ENCODE measurements at regions not wholly inside any gene's neighbourhood (a gene's known extent, or its start where the extent isn't known, plus 50 kb on each side); places are given as distances from the start of the nearest gene placed in this dataset.

- H3K27me3 Mint-ChIP-seq (ENCODE audit: low read depth) = no peaks in the 10 kb centered on the region
- no peaks in the 10 kb centered on the region for H3K4me1 Mint-ChIP-seq
- peaks cover 17% of the 10 kb centered on the region for H3K9me3 Mint-ChIP-seq
- no peak overlapping the region for H3K4me3 Mint-ChIP-seq
- H3K27ac Mint-ChIP-seq = no peak overlapping the region
- no peak for DNase-seq (ENCODE audit: low spot score in 2 of 2, unreplicated experiment in 2 of 2)
- H3K36me3 Mint-ChIP-seq = no peaks in the 10 kb centered on the region
- TF ChIP-seq CTCF (IDR thresholded peaks at IDR 0.05; ENCODE audit: unreplicated experiment) = no peak
Observed at GRCh38 chr9:16925426-16925825, 55.0 kb upstream of the BNC2 start.

GRCh38 chr9:16924311-16924915 lies 53.9 kb upstream of the BNC2 start:
- H3K27ac Mint-ChIP-seq = no peak overlapping the region
- H3K4me1 Mint-ChIP-seq = no peaks in the 10 kb centered on the region
- H3K27me3 Mint-ChIP-seq (ENCODE audit: low read depth) = no peaks in the 10 kb centered on the region
- H3K9me3 Mint-ChIP-seq = peaks cover 21% of the 10 kb centered on the region
- no peak for DNase-seq (ENCODE audit: low spot score in 2 of 2, unreplicated experiment in 2 of 2)
- no peak overlapping the region for H3K4me3 Mint-ChIP-seq
- no peak for TF ChIP-seq CTCF (IDR thresholded peaks at IDR 0.05; ENCODE audit: unreplicated experiment)
- H3K36me3 Mint-ChIP-seq = no peaks in the 10 kb centered on the region

- Mint-ChIP-seq H3K4me3 (no peak overlapping the region), H3K9me3 (peaks cover 23% of the 10 kb centered on the region), H3K27ac (no peak overlapping the region), H3K27me3 (ENCODE audit: low read depth) (no peaks in the 10 kb centered on the region), H3K4me1 (no peaks in the 10 kb centered on the region), H3K36me3 (no peaks in the 10 kb centered on the region)
- no peak for TF ChIP-seq CTCF (IDR thresholded peaks at IDR 0.05; ENCODE audit: unreplicated experiment)
- no peak for DNase-seq (ENCODE audit: low spot score in 2 of 2, unreplicated experiment in 2 of 2)
Observed at GRCh38 chr9:16921855-16922254, 51.4 kb upstream of the BNC2 start.
